ENCODE measurements at regions not wholly inside any gene's neighbourhood (a gene's known extent, or its start where the extent isn't known, plus 50 kb on each side); places are given as distances from the start of the nearest gene placed in this dataset.

GRCh38 chr9:105050296-105050695 lies 122.3 kb upstream of the ABCA1 start:
- TF ChIP-seq CTCF (IDR thresholded peaks at IDR 0.05) (no peak), POLR2A (IDR thresholded peaks at IDR 0.05) (no peak)
